OCI-LY3 (cell line): ENCODE measurements at regions not wholly inside any gene's neighbourhood (a gene's known extent, or its start where the extent isn't known, plus 50 kb on each side); places are given as distances from the start of the nearest gene placed in this dataset.

Experiments
- EZH2phosphoT487 ChIP-seq: fragments of 200-600 bp; shearing (Covaris generic); IDR thresholded peaks from 2 replicates; pipeline ENCODE4 v1.6.1; 2018; ENCODE audit warnings: antibody characterized with exemption, mixed run types, low read depth
- TF ChIP-seq, protein P1 (sequence below): fragments of 200-600, 300-600 bp; sonication (generic); IDR thresholded peaks from 2 replicates; pipeline ENCODE4 v1.5.1; 2014; ENCODE audit warnings: antibody characterized with exemption, low read length, low read depth

GRCh38 chr6:166798652-166799051 lies 157.7 kb downstream of the RNASET2 start:
- TF ChIP-seq, protein P1, sequence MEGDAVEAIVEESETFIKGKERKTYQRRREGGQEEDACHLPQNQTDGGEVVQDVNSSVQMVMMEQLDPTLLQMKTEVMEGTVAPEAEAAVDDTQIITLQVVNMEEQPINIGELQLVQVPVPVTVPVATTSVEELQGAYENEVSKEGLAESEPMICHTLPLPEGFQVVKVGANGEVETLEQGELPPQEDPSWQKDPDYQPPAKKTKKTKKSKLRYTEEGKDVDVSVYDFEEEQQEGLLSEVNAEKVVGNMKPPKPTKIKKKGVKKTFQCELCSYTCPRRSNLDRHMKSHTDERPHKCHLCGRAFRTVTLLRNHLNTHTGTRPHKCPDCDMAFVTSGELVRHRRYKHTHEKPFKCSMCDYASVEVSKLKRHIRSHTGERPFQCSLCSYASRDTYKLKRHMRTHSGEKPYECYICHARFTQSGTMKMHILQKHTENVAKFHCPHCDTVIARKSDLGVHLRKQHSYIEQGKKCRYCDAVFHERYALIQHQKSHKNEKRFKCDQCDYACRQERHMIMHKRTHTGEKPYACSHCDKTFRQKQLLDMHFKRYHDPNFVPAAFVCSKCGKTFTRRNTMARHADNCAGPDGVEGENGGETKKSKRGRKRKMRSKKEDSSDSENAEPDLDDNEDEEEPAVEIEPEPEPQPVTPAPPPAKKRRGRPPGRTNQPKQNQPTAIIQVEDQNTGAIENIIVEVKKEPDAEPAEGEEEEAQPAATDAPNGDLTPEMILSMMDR, result no peak
- no peak for TF ChIP-seq EZH2phosphoT487
